NCI-H1694 treated with DMSO at 0.1 percent for 48 hours (cell line): ENCODE measurements at regions not wholly inside any gene's neighbourhood (a gene's known extent, or its start where the extent isn't known, plus 50 kb on each side); places are given as distances from the start of the nearest gene placed in this dataset.
A peak's percentile ranks its signal among the peaks of the same experiment; 100 is the strongest.
"Not testable (repeated sequence)": the region's sequence is repeated elsewhere in the genome, so short reads cannot be mapped to it uniquely, and the experiment has no call there.

Source experiments
- DNase-seq: peaks from one replicate; lab custom pipeline; 2025; lab: John Stamatoyannopoulos, UW

DNA sequence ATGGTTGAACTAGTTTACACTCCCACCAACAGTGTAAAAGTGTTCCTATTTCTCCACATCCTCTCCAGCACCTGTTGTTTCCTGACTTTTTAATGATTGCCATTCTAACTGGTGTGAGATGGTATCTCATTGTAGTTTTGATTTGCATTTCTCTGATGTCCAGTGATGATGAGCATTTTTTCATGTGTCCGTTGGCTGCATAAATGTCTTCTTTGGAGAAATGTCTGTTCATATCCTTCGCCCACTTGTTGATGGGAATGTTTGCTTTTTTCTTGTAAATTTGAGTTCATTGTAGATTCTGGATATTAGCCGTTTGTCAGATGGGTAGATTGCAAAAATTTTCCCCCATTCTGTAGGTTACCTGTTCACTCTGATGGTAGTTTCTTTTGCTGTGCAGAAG is 155.0 kb upstream of the CNKSR2 start:
- DNase-seq = not testable (repeated sequence)

DNA sequence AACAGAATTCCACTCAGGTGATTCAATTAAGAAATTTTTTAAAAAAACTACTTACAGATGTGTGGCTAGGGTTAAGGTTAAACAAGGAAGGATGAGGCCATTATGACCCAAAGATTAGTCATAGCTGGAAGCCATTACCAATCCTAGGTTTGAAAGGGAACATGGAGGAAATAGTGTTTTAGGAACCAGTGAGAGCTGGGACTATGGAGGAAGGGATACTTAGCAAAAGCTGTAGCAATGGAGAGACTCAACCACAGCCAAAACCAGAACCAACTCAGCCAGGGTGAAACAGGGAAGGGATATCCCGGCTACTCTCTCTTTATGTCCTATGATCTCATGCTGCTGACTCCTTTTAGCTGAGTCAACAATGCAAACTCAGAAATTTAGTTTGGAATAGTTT is 148.6 kb upstream of the CNKSR2 start:
- DNase-seq = no peak

DNA sequence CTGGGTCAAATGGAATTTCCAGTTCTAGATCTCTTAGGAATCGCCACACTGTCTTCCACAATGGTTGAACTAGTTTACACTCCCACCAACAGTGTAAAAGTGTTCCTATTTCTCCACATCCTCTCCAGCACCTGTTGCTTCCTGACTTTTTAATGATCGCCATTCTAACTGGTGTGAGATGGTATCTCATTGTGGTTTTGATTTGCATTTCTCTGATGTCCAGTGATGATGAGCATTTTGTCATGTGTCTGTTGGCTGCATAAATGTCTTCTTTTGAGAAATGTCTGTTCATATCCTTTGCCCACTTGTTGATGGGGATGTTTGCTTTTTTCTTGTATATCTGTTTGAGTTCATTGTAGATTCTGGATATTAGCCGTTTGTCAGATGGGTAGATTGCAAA is 145.2 kb upstream of the CNKSR2 start:
- DNase-seq = not testable (repeated sequence)

DNA sequence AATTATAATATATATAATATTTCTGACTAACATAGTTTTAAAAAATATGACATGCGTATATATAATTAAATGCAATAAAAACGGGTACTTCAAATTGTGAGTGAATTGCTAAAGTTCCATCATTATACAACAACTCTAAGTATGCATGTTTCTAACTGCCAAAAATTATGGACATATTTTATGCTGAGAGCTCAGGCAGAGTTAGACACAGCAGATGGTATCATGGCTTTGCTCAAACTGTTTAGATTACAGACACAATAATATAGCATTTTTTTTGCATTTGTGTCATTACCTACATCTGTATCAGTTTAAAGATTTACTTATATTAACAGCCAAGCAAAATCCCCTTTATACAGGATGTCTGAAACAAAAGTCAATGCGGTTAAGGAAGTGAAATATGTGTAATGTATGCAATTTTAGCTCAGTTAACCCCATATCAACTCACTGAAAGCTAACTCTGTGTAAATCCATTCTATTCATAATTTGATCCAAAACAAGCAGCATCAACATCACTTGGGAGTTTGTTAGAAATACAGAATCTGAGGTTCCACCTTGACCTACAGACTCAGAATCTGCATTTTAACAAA is 119.1 kb upstream of the CNKSR2 start:
- DNase-seq = peak; percentile 9

DNA sequence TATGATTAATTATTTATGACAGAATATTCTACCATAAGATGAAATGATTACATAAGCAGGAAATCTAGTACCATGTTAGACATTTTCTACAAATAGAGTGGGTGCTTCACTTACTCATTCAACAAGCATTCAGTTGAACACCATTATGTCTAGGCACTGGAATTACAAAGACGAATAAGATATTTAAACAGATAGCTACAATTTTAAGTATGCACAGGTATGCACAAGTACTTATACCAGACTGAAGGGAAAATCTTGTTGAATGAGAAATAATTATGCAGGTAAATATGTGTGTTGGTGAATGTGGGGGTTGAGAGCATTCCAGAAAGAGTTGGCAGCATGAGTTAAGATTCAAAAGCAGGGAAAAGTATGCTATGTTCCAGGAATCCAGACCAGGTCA is 107.3 kb upstream of the CNKSR2 start:
- no peak for DNase-seq

DNA sequence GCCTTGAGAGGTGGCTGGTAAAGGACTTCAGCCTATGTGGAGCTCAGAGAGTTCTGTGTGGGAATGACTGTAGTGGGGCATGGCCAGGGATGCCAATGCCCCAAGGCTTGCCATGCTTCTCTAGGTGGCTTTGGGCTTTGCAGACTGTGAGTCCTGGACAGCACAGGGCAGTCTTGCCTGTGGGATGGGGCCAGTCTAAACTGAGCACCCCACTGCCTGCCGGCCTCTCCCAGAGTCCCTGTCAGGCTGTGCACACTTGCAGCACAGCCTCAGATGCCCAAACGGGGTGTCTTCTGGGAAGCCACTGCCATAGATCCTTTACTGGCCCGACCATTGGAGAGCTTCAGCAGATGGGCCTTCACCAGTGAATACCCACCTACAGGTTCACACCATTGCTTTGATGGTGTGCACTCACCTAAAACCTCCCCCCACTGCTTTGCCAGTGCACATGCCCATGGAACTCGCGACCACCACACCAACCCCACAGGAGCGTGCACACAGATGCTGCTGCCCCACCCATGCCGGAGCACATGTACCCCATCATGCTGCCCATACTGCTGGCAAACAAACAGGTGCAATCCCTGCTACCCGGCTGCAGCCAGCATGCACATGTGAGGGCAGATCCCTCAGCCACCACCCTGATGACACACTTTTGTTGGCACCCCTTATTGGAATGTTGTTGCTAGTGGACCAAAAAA is 97.3 kb upstream of the CNKSR2 start:
- no peak for DNase-seq

DNA sequence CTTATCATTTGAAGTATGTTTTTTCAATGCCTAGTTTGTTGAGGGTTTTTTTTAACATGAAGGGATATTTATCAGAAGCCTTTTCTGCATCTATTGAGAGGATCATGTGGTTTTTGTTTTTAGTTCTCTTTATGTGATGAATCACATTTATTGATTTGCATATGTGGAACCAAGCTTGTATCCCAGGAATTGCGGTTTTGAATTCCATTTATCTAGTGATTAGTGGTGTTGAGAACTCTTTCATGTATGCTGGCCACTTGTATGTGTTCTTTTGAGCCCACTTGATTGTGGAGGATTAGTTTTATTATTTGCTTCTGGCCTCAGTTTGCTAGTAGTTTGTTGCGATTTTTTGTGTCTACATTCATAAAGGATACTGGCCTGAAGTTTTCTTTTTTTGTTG is 85.0 kb upstream of the CNKSR2 start:
- no peak for DNase-seq

DNA sequence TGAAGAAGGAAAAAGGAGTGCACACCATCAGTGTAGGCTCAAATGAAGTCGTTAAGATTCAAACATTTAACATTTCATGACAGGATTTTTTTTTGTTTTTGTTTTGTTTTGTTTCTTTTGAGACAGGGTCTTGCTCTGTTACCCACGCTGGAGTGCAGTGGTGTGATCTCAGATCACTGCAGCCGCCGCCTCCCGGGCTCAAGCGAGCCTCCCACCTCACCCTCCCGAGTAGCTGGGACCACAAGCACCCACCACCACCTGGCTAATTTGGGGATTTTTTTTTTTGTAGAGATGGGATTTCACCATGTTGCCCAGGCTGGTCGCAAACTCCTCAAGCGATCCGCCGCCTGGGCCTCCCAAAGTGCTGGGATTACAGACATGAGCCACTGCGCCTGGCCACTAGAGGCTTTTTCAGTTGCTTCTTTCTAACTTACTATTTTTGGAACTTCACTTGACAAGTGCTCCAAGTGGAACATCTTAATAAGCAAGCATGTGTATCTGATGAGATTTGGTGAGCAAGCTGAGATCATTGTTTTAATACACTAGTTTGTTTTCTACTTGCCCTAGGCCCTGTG is 78.9 kb upstream of the CNKSR2 start:
- DNase-seq = no peak

DNA sequence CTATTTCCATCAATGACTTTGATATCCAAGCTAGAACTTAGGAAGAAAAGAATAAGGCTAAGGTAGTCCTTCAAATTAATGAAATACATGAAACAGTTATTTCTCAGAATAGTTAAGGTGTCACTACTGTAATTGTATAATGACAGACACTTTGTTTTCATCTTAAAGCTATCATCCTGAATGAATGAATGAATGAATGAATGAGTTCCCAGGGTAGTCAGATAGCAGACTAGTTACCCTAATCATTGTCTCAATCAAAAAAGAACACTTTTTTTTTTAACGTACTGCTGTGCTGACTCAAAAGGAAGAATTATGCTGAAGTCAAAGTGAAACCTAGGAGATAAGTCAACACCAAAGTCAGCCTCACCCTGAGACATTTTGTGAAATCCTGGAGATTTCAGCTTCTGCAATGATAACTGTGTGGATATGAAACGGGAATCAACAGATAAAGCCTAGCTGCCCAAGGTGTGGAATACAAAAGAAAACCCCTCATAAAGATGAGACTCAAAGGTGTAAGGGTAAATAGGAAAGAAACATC is 68.3 kb upstream of the CNKSR2 start:
- DNase-seq = no peak

DNA sequence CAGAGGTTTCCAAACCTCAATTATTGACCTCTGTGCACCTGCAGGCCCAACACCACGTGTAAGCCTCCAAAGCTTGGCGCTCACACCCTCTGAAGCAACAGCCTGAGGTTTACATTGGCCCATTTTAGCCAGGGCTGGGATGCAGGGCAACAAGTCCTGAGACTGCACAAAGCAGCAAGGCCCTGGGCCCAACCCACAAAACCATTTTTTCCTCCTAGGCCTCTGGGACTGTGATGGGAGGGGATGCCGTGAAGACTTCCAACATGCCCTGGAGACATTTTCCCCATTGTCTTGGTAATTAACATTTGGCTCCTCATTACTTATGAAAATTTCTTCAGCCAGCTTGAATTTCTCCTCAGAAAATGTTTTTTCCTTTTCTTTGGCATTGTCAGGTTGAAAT is 54.9 kb upstream of the CNKSR2 start:
- DNase-seq = no peak
